Psoas muscle (tissue), 7 donors: ENCODE measurements at regions not wholly inside any gene's neighbourhood (a gene's known extent, or its start where the extent isn't known, plus 50 kb on each side); places are given as distances from the start of the nearest gene placed in this dataset.

Experiments
- ATAC-seq, 4 donors: fragments of 200-7000 bp; cut with Tn5 transposase; one replicate each; pipeline ENCODE4 v1.9.1; 2020; ENCODE audit warnings: moderate library complexity in 3 of 4, mild to moderate bottlenecking in 2 of 4
- DNase-seq, 2 donors: peaks; one replicate each; pipeline ENCODE4 v3.0.0-alpha.2; 2020
- H3K27ac ChIP-seq: fragments of 200-600 bp; one replicate; pipeline ENCODE4 v1.8.0; 2022
- H3K27me3 ChIP-seq, 3 donors: fragments of 200-600 bp in 1 of 3; one replicate each; pipeline versions ENCODE4 v1.6.1 to v1.8.0; 2013 to 2022; ENCODE audit warnings: low read length in 2 of 3, mild to moderate bottlenecking in 2 of 3, moderate library complexity in 1 of 3; ENCODE audit not compliant: insufficient read depth in 3 of 3
- H3K36me3 ChIP-seq, 2 donors: fragments of 200-600 bp in 1 of 2; one replicate each; pipeline versions ENCODE4 v1.6.1 to v1.8.0; 2013 to 2022; ENCODE audit warnings: low read depth in 1 of 2, mild to moderate bottlenecking in 1 of 2, moderate library complexity in 1 of 2; ENCODE audit not compliant: insufficient read depth in 1 of 2
- H3K4me1 ChIP-seq: fragments of 200-600 bp; one replicate; pipeline ENCODE4 v1.8.0; 2022
- H3K4me3 ChIP-seq: fragments of 200-600 bp; one replicate; pipeline ENCODE4 v1.8.0; 2022; ENCODE audit warnings: mild to moderate bottlenecking
- H3K9me3 ChIP-seq: fragments of 200-600 bp; one replicate; pipeline ENCODE4 v1.8.0; 2022
- WGBS, 3 donors: extraction: QIAGEN DNeasy Blood & Tissue Kit; methylation state at CpG; one replicate each; pipeline versions ENCODE4 v1.1.6 to v1.1.7; 2013; 5-methylcytosine and 5-hydroxymethylcytosine counted together
- intact Hi-C, 2 donors: fragments of 100-400 bp; cut with DNase I; formaldehyde crosslinking; loops; one replicate each; pipeline versions ENCODE4 v1.11.0 to v1.14.2; 2022
- TF ChIP-seq, protein P1 (sequence below): fragments of 200-600 bp; IDR thresholded peaks from one replicate; pipeline ENCODE4 v1.8.0; 2022; ENCODE audit warnings: antibody characterized with exemption
- donor health status: healthy with polysubstance abuse.
- donor health status: DM: no; HTN: no; CAD: no; lungs with moderate emphysema.
- donor health status: Bipolar disorder and iron deficiency.
- donor health status: healthy.
- donor health status: DM: yes; HTN: yes; CAD: no.
- donor health status: DM: no; HTN: no; CAD: no.
- donor health status: DM: yes; HTN: yes; CAD: no.

DNA sequence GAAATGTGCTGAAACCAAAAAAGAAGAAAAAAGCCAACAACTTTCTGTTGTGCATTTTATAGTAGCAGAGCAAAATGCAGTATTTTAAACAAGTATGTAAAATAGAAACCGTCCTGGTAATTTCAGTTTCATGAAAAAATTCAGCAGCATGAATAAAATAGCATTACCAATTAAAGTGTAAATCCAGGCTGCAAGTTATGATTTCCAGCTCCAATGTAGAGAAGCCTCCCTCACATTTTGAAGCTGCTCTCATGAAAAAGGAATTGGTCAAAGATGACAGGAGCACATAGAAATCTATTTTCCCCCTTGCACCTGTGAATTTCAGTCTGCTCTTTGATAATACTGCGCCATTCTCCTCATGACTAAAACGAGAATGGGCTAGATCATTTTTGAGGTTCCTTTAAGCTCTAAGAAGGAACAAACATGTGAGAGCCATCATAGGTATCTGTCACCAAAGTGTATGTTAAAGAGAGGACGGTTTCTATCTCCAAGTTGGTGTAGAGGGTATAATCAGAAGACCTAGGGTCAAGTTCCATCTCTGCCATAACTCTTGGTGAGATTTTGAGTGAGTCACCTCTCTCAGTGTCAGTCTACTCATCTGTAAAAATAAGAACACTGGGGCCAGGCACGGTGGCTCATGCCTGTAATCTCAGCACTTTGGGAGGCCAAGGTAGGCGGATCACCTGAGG, 107.5 kb downstream of the MTPAP start:
- intact Hi-C loops: loop anchor here (1.0 to 5.0 kb wide), 2 partner anchors 243 to 244 kb away; no protein-coding TSS in a partner anchor
- TF ChIP-seq, protein P1, sequence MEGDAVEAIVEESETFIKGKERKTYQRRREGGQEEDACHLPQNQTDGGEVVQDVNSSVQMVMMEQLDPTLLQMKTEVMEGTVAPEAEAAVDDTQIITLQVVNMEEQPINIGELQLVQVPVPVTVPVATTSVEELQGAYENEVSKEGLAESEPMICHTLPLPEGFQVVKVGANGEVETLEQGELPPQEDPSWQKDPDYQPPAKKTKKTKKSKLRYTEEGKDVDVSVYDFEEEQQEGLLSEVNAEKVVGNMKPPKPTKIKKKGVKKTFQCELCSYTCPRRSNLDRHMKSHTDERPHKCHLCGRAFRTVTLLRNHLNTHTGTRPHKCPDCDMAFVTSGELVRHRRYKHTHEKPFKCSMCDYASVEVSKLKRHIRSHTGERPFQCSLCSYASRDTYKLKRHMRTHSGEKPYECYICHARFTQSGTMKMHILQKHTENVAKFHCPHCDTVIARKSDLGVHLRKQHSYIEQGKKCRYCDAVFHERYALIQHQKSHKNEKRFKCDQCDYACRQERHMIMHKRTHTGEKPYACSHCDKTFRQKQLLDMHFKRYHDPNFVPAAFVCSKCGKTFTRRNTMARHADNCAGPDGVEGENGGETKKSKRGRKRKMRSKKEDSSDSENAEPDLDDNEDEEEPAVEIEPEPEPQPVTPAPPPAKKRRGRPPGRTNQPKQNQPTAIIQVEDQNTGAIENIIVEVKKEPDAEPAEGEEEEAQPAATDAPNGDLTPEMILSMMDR: no peak
- peaks cover 3% of the 10 kb centered on the region for H3K4me1 ChIP-seq
- WGBS, 3 donors: 73 to 83% (median 78%) methylated on average over 6 of the region's 6 CpGs
- no peaks in the 10 kb centered on the region for H3K27me3 ChIP-seq
- H3K27ac ChIP-seq: no peak overlapping the region
- no peaks in the 10 kb centered on the region for H3K36me3 ChIP-seq
- H3K9me3 ChIP-seq: no peaks in the 10 kb centered on the region
- DNase-seq: no peak
- H3K4me3 ChIP-seq: no peak overlapping the region
- ATAC-seq: no peak

DNA sequence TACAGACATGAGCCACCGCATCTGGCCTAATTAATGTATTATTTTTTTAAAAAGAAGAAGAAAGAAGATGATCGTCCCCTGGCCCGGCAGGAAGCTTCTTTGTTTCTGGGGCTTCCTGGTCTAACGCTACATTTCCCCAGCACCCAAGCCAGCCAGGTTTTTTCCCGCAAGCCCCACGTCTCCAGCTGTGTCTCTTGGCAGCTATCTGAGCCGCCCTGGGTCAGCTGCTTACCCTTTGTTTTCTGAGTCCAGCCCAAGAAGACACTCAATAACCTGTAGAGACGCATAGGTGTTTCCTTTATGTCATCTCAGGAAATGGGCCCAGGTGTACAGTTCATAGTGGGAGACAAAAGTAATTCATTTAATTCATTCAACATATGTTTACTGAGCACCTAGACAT, 110.2 kb downstream of the MTPAP start:
- Histone ChIP-seq H3K27me3 (no peaks in the 10 kb centered on the region), H3K36me3 (no peaks in the 10 kb centered on the region), H3K4me3 (no peak overlapping the region), H3K27ac (no peak overlapping the region), H3K4me1 (peaks cover 5% of the 10 kb centered on the region), H3K9me3 (no peaks in the 10 kb centered on the region)
- ATAC-seq (no peak), DNase-seq (no peak)
- intact Hi-C loops: loop anchor here in 1 of 2 donors (1.0 kb wide), 1 partner anchor 242 kb away; no protein-coding TSS in a partner anchor
- WGBS, 3 donors: 42 to 50% (median 44%) methylated on average over 8 of the region's 8 CpGs
- TF ChIP-seq, protein P1: no peak

DNA sequence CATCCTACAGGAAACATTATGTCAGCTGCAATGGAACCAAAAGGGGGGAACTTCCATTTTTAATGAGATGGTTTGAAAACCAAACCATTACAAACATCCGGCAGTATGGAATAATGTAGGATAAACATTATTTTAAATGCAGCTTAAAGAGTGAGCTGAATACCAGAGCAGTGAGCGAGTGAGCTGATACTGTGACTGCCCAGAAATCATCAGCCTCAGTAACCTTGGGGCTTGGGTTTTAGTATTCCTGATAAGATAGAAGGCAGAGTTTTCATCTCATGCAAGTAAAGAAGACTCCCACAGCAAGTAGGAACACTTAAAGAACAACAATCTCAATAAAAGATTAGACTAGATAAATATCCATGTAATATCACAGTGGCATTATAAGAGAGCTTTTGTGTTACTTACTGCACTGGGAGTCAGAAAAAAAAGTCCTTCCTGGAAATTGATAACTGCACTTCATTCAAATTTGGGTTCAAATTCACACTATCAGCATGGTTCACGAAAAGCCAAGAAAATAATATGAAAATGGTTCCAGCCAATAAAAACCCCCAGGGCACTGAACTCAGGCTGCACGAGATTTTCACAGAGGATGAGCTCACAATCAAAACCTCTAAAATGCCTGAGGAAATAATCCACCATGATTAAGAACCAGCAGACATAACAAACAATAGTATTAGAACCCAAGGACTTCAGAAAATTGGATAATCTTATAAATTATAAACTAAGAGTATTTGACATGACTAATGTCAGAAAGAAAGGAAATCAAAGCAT, 115.7 kb downstream of the MTPAP start:
- Histone ChIP-seq H3K4me3 (no peak overlapping the region), H3K9me3 (no peaks in the 10 kb centered on the region), H3K27ac (no peak overlapping the region), H3K36me3 (no peaks in the 10 kb centered on the region), H3K4me1 (peaks cover 5% of the 10 kb centered on the region), H3K27me3 (no peaks in the 10 kb centered on the region)
- no peak for DNase-seq
- intact Hi-C loops: no loop called here
- 65 to 73% (median 73%) methylated on average over 4 of the region's 4 CpGs for WGBS, 3 donors
- no peak for ATAC-seq
- TF ChIP-seq, protein P1: no peak

DNA sequence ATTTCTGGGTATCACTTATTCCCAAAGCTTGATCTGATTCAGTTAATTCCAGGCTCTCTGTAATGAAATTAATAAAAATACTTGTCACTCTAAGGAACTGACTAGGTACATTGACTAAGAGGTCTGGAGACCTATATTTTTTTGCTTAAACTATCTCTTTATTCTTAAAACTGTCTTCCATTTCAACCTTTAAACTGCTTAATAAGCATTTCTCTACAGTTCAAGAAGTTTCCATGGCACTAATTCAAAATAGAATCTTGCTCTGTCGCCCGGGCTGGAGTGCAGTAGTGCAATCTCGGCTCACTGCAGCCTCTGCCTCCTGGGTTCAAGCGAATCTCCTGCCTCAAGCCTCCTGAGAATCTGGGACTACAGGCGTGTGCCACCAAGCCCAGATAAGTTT, 117.4 kb downstream of the MTPAP start:
- ATAC-seq: no peak

More for the DNA sequence above, 117.4 kb downstream of the MTPAP start:
- no peaks in the 10 kb centered on the region for H3K9me3 ChIP-seq
- intact Hi-C loops: no loop called here
- no peaks in the 10 kb centered on the region for H3K27me3 ChIP-seq
- WGBS, 3 donors: 82 to 89% (median 87%) methylated on average over 5 of the region's 5 CpGs
- peaks cover 3% of the 10 kb centered on the region for H3K4me1 ChIP-seq
- no peak overlapping the region for H3K4me3 ChIP-seq
- H3K36me3 ChIP-seq: no peaks in the 10 kb centered on the region
- no peak overlapping the region for H3K27ac ChIP-seq
- DNase-seq: no peak
- TF ChIP-seq, protein P1: no peak
